ENCODE measurements at regions not wholly inside any gene's neighbourhood (a gene's known extent, or its start where the extent isn't known, plus 50 kb on each side); places are given as distances from the start of the nearest gene placed in this dataset.

- peaks cover 34% of the 10 kb centered on the region for H3K4me1 Mint-ChIP-seq
- TF ChIP-seq CTCF (conservative IDR thresholded peaks at IDR 0.05), result no peak
- peaks cover 2% of the 10 kb centered on the region for H3K9me3 Mint-ChIP-seq
- Histone ChIP-seq H3K9ac (ENCODE audit: extremely low read depth, low read length, poor library complexity, severe bottlenecking) (no peak overlapping the region), H3K27ac (ENCODE audit: low read depth, low read length) (no peak overlapping the region), H3K4me1 (ENCODE audit: control insufficient read depth, insufficient read depth, low read length) (peaks cover 7% of the 10 kb centered on the region), H3K9me3 (ENCODE audit: control insufficient read depth, low read length) (peaks cover 16% of the 10 kb centered on the region), H3K36me3 (ENCODE audit: control insufficient read depth, insufficient read depth, low read length) (no peaks in the 10 kb centered on the region), H3K4me3 (ENCODE audit: low read length) (no peak overlapping the region), H3K27me3 (ENCODE audit: control insufficient read depth, insufficient read depth, low read length, poor library complexity, severe bottlenecking) (peaks cover 61% of the 10 kb centered on the region)
- no peaks in the 10 kb centered on the region for H3K36me3 Mint-ChIP-seq (ENCODE audit: low read depth)
- DNase-seq, result no peak
- peaks cover 59% of the 10 kb centered on the region for H3K27me3 Mint-ChIP-seq (ENCODE audit: insufficient read depth)
- no peak overlapping the region for H3K27ac Mint-ChIP-seq
- H3K4me3 Mint-ChIP-seq, result no peak overlapping the region
- WGBS, 2 experiments (ENCODE audit: insufficient coverage in 1 of 2, insufficient read length in 1 of 2), result 88% methylated on average over 1 of the region's 1 CpG; no CpG with 5 or more reads in 1 of the 2 experiments
Measured at GRCh38 chr6:48281217-48281616, 170.2 kb upstream of the PTCHD4 start.

- no peak overlapping the region for H3K4me3 ChIP-seq (ENCODE audit: low read length)
- H3K9ac ChIP-seq (ENCODE audit: extremely low read depth, low read length, poor library complexity, severe bottlenecking), result no peak overlapping the region
- peaks cover 7% of the 10 kb centered on the region for H3K4me1 ChIP-seq (ENCODE audit: control insufficient read depth, insufficient read depth, low read length)
- TF ChIP-seq CTCF (conservative IDR thresholded peaks at IDR 0.05), result no peak
- 38% methylated on average over 1 of the region's 1 CpG; no CpG with 5 or more reads in 1 of the 2 experiments for WGBS, 2 experiments (ENCODE audit: insufficient coverage in 1 of 2, insufficient read length in 1 of 2)
- peaks cover 67% of the 10 kb centered on the region for H3K27me3 Mint-ChIP-seq (ENCODE audit: insufficient read depth)
- H3K4me3 Mint-ChIP-seq, result no peak overlapping the region
- H3K9me3 Mint-ChIP-seq, result no peaks in the 10 kb centered on the region
- no peaks in the 10 kb centered on the region for H3K36me3 ChIP-seq (ENCODE audit: control insufficient read depth, insufficient read depth, low read length)
- H3K9me3 ChIP-seq (ENCODE audit: control insufficient read depth, low read length), result peaks cover 5% of the 10 kb centered on the region
- no peaks in the 10 kb centered on the region for H3K36me3 Mint-ChIP-seq (ENCODE audit: low read depth)
- peaks cover 31% of the 10 kb centered on the region for H3K4me1 Mint-ChIP-seq
- H3K27ac ChIP-seq (ENCODE audit: low read depth, low read length), result no peak overlapping the region
- H3K27me3 ChIP-seq (ENCODE audit: control insufficient read depth, insufficient read depth, low read length, poor library complexity, severe bottlenecking), result peaks cover 72% of the 10 kb centered on the region
- no peak overlapping the region for H3K27ac Mint-ChIP-seq
- no peak for DNase-seq
Measured at GRCh38 chr6:48280035-48280620, 169.1 kb upstream of the PTCHD4 start.

GRCh38 chr6:48278261-48278660 is 167.3 kb upstream of the PTCHD4 start:
- Histone ChIP-seq H3K27ac (ENCODE audit: low read depth, low read length) (no peak overlapping the region), H3K4me1 (ENCODE audit: control insufficient read depth, insufficient read depth, low read length) (peaks cover 7% of the 10 kb centered on the region), H3K9me3 (ENCODE audit: control insufficient read depth, low read length) (no peaks in the 10 kb centered on the region), H3K9ac (ENCODE audit: extremely low read depth, low read length, poor library complexity, severe bottlenecking) (no peak overlapping the region), H3K36me3 (ENCODE audit: control insufficient read depth, insufficient read depth, low read length) (no peaks in the 10 kb centered on the region), H3K27me3 (ENCODE audit: control insufficient read depth, insufficient read depth, low read length, poor library complexity, severe bottlenecking) (peaks cover 87% of the 10 kb centered on the region), H3K4me3 (ENCODE audit: low read length) (no peak overlapping the region)
- Mint-ChIP-seq H3K36me3 (ENCODE audit: low read depth) (no peaks in the 10 kb centered on the region), H3K9me3 (no peaks in the 10 kb centered on the region), H3K27ac (no peak overlapping the region), H3K27me3 (ENCODE audit: insufficient read depth) (peaks cover 71% of the 10 kb centered on the region), H3K4me3 (no peak overlapping the region), H3K4me1 (peaks cover 28% of the 10 kb centered on the region)
- no peak for TF ChIP-seq CTCF (conservative IDR thresholded peaks at IDR 0.05)
- WGBS, 2 experiments (ENCODE audit: insufficient coverage in 1 of 2, insufficient read length in 1 of 2), result 63% methylated on average over 1 of the region's 1 CpG
- no peak for DNase-seq

Measured in endodermal cell (in vitro differentiated cells).